ENCODE measurements at regions not wholly inside any gene's neighbourhood (a gene's known extent, or its start where the extent isn't known, plus 50 kb on each side); places are given as distances from the start of the nearest gene placed in this dataset.

DNA sequence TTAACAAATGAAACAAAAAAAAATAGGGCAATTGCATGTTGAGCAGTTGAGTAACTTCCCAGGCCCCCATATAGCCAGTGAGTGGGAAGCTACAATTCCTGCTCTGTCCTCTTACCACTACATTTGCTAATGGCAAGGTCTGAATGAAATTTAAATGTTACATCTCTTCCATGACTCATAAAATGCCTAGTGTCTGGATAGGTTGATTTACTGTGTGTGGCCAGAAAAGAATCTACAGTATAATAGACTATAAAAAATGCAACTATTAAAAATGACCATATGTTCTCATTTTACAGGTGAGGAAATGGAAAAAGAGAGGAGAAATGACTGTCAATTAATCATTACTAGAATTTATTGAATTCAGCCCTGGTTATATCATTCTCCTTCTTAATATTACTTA is 1199.3 kb downstream of the CDH11 start:
- Histone ChIP-seq H3K27me3 (ENCODE audit: control insufficient read depth, insufficient read depth, low read length) (no peaks in the 10 kb centered on the region), H3K27ac (ENCODE audit: low read length) (no peak overlapping the region), H3K4me1 (ENCODE audit: control insufficient read depth, insufficient read depth, low read length) (no peaks in the 10 kb centered on the region), H3K9me3 (ENCODE audit: control insufficient read depth, insufficient read depth, low read depth, low read length) (no peaks in the 10 kb centered on the region), H3K4me3 (ENCODE audit: low read depth in 2 of 2, low read length in 2 of 2) (no peak overlapping the region), H3K36me3 (ENCODE audit: control insufficient read depth, insufficient read depth, low read length) (no peaks in the 10 kb centered on the region)
- no TSS peak for BruUV-seq (replicated peaks)
- CTCF ChIA-PET = no interaction called here
- DNase-seq (ENCODE audit: low read depth, low spot score) = no peak
- in situ Hi-C loops (cut with HindIII; ENCODE audit: low pct_unique_long_range_greater_than_20kb, low sequenced_read_pairs) (no loop called here), intact Hi-C loops (cut with micrococcal nuclease; ENCODE audit: unreplicated experiment) (no loop called here)
- TF ChIP-seq TCF7L2 (IDR thresholded peaks at IDR 0.05; ENCODE audit: low read depth, low read length) (no peak), SIN3A (IDR thresholded peaks at IDR 0.05; ENCODE audit: borderline replicate concordance, insufficient read depth, low read depth, low read length) (no peak), POLR2AphosphoS5 (IDR thresholded peaks at IDR 0.05; ENCODE audit: low read depth, low read length) (no peak)
- TF ChIP-seq, protein P1, sequence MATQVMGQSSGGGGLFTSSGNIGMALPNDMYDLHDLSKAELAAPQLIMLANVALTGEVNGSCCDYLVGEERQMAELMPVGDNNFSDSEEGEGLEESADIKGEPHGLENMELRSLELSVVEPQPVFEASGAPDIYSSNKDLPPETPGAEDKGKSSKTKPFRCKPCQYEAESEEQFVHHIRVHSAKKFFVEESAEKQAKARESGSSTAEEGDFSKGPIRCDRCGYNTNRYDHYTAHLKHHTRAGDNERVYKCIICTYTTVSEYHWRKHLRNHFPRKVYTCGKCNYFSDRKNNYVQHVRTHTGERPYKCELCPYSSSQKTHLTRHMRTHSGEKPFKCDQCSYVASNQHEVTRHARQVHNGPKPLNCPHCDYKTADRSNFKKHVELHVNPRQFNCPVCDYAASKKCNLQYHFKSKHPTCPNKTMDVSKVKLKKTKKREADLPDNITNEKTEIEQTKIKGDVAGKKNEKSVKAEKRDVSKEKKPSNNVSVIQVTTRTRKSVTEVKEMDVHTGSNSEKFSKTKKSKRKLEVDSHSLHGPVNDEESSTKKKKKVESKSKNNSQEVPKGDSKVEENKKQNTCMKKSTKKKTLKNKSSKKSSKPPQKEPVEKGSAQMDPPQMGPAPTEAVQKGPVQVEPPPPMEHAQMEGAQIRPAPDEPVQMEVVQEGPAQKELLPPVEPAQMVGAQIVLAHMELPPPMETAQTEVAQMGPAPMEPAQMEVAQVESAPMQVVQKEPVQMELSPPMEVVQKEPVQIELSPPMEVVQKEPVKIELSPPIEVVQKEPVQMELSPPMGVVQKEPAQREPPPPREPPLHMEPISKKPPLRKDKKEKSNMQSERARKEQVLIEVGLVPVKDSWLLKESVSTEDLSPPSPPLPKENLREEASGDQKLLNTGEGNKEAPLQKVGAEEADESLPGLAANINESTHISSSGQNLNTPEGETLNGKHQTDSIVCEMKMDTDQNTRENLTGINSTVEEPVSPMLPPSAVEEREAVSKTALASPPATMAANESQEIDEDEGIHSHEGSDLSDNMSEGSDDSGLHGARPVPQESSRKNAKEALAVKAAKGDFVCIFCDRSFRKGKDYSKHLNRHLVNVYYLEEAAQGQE (IDR thresholded peaks at IDR 0.05; ENCODE audit: insufficient read depth in 1 of 2, low read depth in 2 of 2, low read length in 1 of 2) = no peak
- POLR2A ChIA-PET = no interaction called here
- no peak for ATAC-seq

DNA sequence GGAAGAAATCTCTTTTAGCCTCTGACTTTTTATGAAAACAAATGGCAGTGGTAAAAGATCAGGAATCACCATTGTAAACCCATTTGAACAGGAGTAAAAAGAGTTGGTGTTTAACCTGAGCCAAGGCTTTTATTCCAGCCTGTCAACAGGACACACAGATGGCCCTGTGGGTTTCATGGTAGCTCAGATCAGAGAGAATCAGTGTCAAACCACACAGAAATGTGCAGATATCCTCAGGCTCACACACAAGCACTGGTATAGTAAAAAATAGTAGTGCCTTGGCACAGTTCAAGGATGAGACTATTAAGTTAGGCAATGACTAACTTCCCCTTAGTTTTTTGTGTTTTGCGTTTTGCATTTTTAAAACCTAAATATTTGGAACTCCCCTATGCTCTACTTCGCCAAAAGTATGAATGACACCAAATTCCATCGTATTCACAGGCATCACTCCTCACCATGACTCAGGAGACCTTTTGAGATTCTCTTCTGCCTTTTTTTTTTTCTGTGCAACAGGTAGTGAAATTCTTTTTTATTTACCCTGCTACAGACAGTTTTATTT is 1200.0 kb downstream of the CDH11 start:
- Histone ChIP-seq H3K27me3 (ENCODE audit: control insufficient read depth, insufficient read depth, low read length) (no peaks in the 10 kb centered on the region), H3K4me1 (ENCODE audit: control insufficient read depth, insufficient read depth, low read length) (no peaks in the 10 kb centered on the region), H3K4me3 (ENCODE audit: low read depth in 2 of 2, low read length in 2 of 2) (no peak overlapping the region), H3K9me3 (ENCODE audit: control insufficient read depth, insufficient read depth, low read depth, low read length) (no peaks in the 10 kb centered on the region), H3K36me3 (ENCODE audit: control insufficient read depth, insufficient read depth, low read length) (no peaks in the 10 kb centered on the region), H3K27ac (ENCODE audit: low read length) (no peak overlapping the region)
- intact Hi-C loops (cut with micrococcal nuclease; ENCODE audit: unreplicated experiment) (no loop called here), in situ Hi-C loops (cut with HindIII; ENCODE audit: low pct_unique_long_range_greater_than_20kb, low sequenced_read_pairs) (no loop called here)
- POLR2A ChIA-PET = no interaction called here
- CTCF ChIA-PET = no interaction called here
- ATAC-seq (no peak), DNase-seq (ENCODE audit: low read depth, low spot score) (no peak)
- no TSS peak for BruUV-seq (replicated peaks)
- TF ChIP-seq SIN3A (IDR thresholded peaks at IDR 0.05; ENCODE audit: borderline replicate concordance, insufficient read depth, low read depth, low read length) (no peak), TCF7L2 (IDR thresholded peaks at IDR 0.05; ENCODE audit: low read depth, low read length) (no peak), POLR2AphosphoS5 (IDR thresholded peaks at IDR 0.05; ENCODE audit: low read depth, low read length) (no peak)
- TF ChIP-seq, protein P2, sequence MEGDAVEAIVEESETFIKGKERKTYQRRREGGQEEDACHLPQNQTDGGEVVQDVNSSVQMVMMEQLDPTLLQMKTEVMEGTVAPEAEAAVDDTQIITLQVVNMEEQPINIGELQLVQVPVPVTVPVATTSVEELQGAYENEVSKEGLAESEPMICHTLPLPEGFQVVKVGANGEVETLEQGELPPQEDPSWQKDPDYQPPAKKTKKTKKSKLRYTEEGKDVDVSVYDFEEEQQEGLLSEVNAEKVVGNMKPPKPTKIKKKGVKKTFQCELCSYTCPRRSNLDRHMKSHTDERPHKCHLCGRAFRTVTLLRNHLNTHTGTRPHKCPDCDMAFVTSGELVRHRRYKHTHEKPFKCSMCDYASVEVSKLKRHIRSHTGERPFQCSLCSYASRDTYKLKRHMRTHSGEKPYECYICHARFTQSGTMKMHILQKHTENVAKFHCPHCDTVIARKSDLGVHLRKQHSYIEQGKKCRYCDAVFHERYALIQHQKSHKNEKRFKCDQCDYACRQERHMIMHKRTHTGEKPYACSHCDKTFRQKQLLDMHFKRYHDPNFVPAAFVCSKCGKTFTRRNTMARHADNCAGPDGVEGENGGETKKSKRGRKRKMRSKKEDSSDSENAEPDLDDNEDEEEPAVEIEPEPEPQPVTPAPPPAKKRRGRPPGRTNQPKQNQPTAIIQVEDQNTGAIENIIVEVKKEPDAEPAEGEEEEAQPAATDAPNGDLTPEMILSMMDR (IDR thresholded peaks at IDR 0.05) = no peak
- TF ChIP-seq, protein P1 (IDR thresholded peaks at IDR 0.05; ENCODE audit: insufficient read depth in 1 of 2, low read depth in 2 of 2, low read length in 1 of 2) = no peak
